HG03066 (cell line): ENCODE measurements at regions not wholly inside any gene's neighbourhood (a gene's known extent, or its start where the extent isn't known, plus 50 kb on each side); places are given as distances from the start of the nearest gene placed in this dataset.
"Not testable (repeated sequence)": the region's sequence is repeated elsewhere in the genome, so short reads cannot be mapped to it uniquely, and the experiment has no call there.

Experiments
- ATAC-seq: cut with Tn5 transposase; IDR thresholded peaks from one replicate; pipeline ENCODE4 v1.9.1; 2021; ENCODE audit warnings: low read depth; ENCODE audit not compliant: unreplicated experiment

- ATAC-seq = no peak
Observed at GRCh38 chr6:98382246-98382645, 452.1 kb upstream of the POU3F2 start.

- no peak for ATAC-seq
Observed at GRCh38 chr6:98384334-98384733, 450.0 kb upstream of the POU3F2 start.

GRCh38 chr6:98384801-98385200 is 449.6 kb upstream of the POU3F2 start:
- no peak for ATAC-seq

GRCh38 chr6:98395610-98396166 is 438.7 kb upstream of the POU3F2 start:
- ATAC-seq = no peak

- no peak for ATAC-seq
Observed at GRCh38 chr6:98416027-98416426, 418.3 kb upstream of the POU3F2 start.

GRCh38 chr6:98416497-98417158 is 417.7 kb upstream of the POU3F2 start:
- not testable (repeated sequence) for ATAC-seq

GRCh38 chr6:98433325-98434056 is 400.9 kb upstream of the POU3F2 start:
- peak; percentile 85 for ATAC-seq

GRCh38 chr6:98443633-98444032 is 390.7 kb upstream of the POU3F2 start:
- no peak for ATAC-seq

- no peak for ATAC-seq
Observed at GRCh38 chr6:98452685-98453084, 381.7 kb upstream of the POU3F2 start.

GRCh38 chr6:98454809-98455322 is 379.5 kb upstream of the POU3F2 start:
- no peak for ATAC-seq

- ATAC-seq = no peak
Observed at GRCh38 chr6:98458708-98459107, 375.7 kb upstream of the POU3F2 start.

- ATAC-seq = no peak
Observed at GRCh38 chr6:98463038-98464000, 371.1 kb upstream of the POU3F2 start.

GRCh38 chr6:98467091-98467490 is 367.3 kb upstream of the POU3F2 start:
- ATAC-seq = no peak

GRCh38 chr6:98467902-98468301 is 366.5 kb upstream of the POU3F2 start:
- ATAC-seq = no peak

- ATAC-seq = no peak
Observed at GRCh38 chr6:98469141-98469540, 365.2 kb upstream of the POU3F2 start.

- no peak for ATAC-seq
Observed at GRCh38 chr6:98470821-98471220, 363.6 kb upstream of the POU3F2 start.

GRCh38 chr6:98471444-98471843 is 362.9 kb upstream of the POU3F2 start:
- no peak for ATAC-seq

GRCh38 chr6:98477231-98477630 is 357.1 kb upstream of the POU3F2 start:
- no peak for ATAC-seq

- no peak for ATAC-seq
Observed at GRCh38 chr6:98484696-98485095, 349.7 kb upstream of the POU3F2 start.

GRCh38 chr6:98485593-98485992 is 348.8 kb upstream of the POU3F2 start:
- ATAC-seq = no peak

GRCh38 chr6:98486057-98486456 is 348.3 kb upstream of the POU3F2 start:
- no peak for ATAC-seq
